CD4-positive, alpha-beta T cell treated with Interleukin-2 at 100 ng/mL for 4 hours (primary cell): ENCODE measurements at regions not wholly inside any gene's neighbourhood (a gene's known extent, or its start where the extent isn't known, plus 50 kb on each side); places are given as distances from the start of the nearest gene placed in this dataset.
"Not testable (repeated sequence)": the region's sequence is repeated elsewhere in the genome, so short reads cannot be mapped to it uniquely, and the experiment has no call there.

Experiments used
- DNase-seq: peaks from one replicate; pipeline ENCODE4 v3.0.0-alpha.2; 2020; ENCODE audit warnings: low spot score

DNA sequence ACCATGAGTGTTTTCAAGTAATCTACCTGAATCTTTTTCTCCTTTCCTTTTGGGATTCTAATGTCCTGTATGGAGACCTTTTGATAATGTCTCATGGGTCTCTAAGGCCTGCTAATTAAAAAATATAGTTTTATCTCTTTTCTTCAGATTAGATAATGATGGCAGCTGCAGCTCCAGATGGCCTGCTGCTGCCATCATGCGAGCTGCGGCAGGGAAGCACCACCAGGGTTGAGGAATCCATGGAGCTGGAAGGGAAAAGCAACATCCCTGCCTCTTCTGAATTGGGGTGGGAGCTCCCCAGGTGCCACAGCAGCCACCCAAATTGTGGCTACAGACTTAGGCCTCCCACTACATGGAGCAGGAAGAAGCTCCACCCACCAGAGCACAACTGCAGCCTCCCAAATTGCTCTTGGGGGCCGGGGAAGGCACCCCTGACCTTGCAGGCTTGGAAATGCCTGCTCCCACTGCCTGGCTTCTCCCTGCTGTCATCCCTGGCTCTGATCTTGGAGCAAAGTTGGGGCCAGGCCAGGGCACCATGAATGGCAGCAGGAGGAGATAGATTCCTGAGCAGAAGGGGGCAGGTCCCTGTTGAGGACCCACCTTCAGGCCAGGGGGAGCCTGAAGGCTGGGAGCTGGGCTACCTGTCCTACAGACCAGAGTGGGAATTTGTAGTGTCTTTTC is 189.6 kb upstream of the MAN1A1 start:
- no peak for DNase-seq

DNA sequence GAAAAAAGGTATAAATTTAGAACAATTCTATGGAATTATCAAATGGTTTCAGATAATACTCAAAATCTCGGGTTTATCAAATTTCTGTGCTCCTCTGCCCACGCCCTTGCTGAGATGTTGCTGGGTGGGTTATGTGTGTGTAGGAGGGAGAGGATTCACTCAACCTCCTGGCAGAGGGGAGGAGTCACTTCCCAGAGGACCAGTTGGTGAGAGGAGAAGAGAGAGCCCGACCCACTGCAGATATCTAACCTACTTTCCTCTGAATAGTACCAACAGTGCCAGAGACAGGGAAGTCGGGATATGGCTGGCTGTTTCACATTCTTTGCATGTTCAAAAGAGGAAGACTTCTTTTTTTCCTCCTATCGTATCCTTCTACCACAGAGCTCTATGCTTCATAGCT is 187.1 kb upstream of the MAN1A1 start:
- no peak for DNase-seq

DNA sequence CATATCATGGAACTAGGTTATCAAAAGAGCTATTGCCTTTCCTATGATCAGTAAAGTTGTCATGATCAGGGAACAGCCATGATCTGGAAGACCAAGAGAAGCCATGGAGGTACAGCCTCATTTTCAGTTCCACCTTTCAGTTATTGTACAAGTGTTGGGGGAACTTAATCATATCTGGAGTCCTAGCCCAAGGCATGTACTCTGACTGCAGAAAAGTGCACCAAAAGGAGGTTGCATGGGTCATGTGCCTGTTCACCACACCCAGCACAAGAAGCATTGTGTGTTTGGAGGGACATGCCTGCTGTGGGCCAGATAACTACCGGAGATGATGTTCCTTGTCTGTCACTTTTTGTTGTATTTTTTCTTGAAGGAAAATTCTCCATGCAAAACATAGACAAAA is 185.8 kb upstream of the MAN1A1 start:
- no peak for DNase-seq

DNA sequence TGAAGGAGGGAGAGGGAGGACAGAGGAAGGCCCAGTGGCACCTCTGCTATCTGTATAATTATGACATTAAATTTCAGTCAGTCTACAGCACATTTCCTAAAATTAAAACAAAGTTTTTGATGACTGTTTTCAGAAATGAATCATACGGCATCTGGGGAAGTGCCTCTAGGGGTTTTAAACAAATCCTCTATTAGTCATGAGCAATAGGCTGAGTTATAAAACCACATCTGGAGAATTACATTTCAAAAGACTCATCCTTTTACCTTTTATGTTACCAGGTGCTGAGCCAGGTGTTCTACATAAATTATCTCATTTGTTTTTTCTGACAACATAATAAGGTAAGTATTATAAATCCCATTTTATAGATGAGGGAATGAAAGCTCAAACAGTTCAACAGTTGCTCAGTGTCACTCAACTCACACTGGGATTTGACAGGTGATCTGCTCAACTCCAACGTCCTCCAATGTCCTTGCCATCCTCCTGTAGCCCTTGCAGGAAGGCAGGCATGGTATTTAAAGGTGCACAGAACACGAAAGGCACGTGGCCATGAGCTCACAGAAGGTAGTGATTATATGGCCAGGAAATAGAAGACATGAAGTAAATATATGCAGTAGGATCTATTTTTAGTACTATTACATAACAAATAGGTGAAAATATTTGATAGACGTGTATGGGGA is 184.2 kb upstream of the MAN1A1 start:
- peak; percentile 4 for DNase-seq

DNA sequence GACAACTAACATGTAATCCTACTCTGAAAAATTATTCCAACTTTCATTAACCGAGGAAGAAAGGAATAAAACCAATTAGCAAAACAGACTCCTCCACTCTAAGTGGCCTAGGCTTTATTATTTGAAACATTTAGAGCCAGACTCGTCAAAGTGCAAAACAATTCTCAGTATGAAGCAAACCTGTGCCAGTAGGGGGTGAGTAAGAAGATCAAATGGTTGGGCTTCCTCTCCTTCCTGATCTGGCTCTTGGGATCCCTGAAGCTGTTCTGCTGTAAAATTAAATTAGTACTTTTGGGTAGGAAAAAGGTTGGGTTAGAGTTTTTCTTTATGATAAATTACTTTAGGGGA is 177.6 kb upstream of the MAN1A1 start:
- no peak for DNase-seq

DNA sequence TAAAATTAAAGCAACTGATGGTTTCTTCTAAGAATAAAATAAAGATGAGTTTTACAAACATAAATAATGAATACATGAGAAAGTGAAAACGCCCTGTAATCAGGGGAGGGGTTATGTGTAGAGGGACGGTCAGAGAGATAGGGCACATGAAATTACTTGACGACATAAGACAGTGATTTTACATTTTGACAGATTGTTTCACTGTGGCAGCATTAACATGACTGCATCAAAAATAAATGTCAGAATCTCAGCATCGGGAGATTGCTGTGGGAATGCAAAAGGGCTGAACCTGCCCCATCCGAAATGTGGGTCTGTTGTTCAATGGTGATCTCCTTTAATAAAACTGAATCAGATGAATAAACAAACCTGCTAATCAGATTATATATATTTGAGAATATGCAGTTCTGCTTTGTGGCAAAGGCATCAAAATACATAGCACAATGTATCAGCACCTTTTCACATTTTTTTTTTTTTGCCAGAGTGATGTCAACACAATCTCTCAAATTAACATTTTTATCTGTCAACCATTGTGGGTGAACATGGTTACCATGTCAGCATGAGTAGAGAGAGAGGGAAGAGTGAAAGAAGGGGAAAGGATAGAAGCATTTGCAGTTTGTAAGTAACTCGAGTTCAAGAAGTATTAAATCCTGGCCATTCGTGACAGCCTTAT is 177.1 kb upstream of the MAN1A1 start:
- no peak for DNase-seq

DNA sequence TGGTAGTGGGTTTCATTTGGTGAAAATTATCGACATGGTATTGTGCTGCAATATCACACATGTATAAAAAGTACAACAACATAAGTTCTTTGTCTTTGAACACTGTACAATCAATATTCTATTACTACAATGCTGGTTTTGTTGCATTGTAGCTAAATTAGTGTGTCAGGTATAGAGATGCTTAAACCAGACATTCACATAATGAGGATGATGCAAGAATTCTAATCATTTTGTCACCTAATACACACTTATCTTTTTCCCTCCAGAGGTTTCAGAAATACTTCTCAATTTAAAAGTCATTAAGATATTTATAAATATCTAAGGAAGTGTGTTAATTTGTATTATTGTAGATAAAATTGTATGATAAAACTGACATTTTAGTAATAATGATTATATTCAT is 174.8 kb upstream of the MAN1A1 start:
- no peak for DNase-seq

DNA sequence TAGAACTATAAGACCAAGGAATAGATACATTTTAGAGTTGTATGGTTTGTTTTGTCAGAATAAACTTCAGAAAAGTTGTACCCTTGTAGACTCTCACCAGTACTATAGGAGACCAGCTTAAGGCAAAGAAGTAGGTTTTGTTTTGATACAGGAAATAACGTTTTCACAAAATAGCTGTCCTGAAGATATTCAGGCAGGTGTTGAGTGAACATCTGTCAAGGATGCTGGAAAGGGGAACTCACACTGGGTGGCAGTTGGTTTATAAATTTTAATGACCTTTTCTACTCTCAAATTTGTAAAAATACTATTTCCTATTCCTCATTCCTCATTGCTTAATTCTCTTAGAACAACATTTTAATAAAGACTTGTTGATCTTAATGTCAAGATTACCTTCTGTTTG is 174.0 kb upstream of the MAN1A1 start:
- DNase-seq = no peak

DNA sequence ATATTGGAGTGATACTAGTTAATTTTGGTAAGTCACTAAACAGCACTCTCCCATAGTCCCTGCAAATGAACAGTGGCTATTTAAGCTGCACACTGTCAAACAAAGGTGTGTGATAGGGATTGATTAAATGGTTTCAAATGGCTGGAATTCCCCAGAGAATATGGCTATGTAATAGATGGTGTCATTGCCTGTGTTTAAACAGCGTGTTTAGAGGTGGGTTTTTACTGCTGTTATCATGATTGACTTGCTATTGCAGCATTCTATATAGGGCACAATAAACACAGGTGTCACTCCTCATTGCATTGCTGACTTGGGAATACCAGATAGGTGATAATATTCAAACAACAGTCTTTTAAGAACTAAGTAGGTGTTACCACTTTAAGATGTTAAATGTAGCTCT is 171.7 kb upstream of the MAN1A1 start:
- DNase-seq = no peak

DNA sequence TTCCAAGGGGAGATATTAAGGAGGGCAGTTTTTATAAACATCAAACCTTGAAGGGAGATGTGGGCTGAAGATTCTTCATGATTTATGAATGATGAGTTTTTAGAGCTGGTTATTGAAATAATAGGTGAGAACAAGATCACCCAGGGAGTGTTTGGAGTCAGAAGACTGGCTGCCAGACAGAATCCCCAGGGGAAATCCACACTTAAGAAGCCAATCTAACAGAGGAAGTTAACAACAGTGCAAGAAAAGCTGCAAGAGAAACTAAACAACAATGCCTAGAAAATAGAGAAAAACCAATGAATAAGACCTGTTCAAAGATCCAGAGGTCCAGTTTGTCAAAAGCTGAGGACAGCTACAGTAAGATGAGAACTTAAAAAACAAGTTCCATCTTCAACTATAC is 167.9 kb upstream of the MAN1A1 start:
- DNase-seq = no peak

DNA sequence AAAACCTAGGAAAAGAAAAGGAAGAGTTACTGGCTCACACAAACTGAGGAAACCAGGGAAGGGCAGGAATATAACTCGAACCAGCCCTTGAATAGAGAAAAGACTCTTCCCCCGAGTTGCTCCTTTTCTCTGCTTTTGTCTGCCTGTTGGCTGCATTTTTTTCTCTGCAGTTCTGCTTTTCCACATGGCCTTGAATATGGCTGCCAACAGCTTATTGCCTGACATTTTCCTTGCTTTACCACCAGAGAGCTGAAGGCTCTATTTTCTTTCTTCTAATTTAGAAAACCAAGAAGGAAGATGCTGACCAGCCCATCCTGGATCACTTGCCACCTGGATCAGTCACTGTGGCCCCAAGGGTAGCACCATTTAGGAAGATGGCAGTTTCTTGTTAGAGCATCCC is 164.8 kb upstream of the MAN1A1 start:
- DNase-seq = no peak

DNA sequence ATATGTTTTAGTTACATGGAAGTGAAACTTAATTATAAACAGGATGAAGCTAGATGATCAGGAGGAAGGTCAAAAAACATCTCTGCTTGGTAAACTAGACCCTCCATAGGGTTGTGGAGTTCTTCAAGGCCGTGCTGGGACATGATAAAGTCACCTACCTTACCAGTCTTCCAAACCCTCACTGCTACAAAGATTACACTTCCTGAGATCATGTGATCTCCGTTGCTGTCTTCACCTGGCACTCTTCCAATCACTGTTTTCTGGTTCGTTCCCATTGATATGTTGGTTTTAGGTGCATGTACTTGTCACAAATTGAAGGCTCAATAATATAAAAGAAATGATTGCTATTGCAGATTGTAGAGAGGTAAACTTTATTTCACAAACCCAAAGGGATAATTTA is 161.5 kb upstream of the MAN1A1 start:
- no peak for DNase-seq

DNA sequence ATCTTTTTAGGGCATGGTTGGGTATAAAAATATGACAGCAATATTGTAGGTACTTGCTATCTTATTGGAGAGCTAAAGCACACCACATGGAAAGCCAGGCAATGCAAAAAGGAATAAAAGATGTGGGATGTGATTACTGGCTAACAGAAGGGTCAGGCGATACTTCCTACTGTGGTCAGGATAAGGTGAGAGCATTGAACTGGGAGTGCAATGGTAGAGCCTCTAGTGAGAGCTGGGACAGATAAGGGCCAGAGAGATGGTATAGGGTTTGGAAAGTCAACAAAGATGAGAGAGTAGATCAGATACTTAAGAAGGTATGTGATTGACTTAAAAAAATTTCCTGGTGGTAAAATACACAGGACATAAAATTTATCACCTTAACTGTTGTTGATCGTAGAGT is 160.7 kb upstream of the MAN1A1 start:
- DNase-seq = no peak

DNA sequence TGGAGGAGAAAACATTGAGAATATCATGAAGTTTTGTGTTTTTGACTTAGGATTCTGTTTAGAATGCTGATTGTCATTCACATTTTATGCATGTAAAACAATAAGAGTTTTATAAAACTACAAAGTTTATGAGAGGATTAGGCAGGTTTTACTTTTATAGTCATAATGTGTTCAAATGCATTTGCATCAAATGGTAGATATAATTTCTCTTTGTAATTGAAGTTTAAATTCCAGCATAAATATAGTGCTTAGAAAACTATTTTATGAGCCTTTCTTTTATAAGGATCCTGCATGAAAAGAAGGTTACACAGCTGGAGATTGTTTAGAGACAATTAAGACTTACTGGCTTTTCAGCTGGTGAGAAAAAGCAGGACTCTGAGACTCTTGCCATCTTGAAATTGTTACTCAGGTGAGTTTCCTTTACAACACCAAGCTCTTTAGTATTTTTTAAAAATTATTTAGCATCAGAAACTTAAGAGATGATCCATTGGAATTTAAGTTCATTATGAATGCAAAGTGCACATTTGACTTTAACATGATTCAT is 157.1 kb upstream of the MAN1A1 start:
- no peak for DNase-seq

DNA sequence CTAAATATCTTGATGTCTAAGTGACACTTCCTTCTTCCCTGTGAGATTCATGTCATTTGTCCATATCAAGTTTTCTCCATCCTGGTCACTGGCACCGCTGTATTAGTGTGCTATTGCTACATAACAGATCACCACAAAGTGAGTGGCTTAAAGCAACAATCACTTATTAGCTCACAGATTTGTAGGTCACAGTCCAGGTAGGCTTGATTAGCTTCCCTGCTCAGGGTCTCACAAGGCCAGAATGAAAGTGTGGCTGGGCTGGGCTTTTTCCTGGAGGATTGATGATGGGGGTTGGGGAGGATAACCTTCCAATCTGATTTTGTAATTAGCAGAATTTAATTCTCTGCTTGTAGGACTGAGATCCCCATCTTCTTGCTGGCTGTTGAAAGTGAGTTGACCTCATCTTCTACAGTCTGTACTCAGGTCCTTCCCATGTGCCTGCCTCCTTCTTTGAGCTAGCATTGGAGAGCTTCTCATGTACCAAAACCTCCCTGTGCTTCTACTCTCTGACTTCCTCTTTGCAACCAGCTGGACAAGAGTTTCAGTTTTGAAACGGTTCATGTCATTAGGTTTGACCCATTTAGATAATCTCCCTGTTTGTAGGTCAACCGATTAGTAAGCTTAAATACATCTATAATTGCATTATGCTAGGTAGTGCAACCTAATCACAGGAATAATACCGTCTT is 152.4 kb upstream of the MAN1A1 start:
- no peak for DNase-seq

DNA sequence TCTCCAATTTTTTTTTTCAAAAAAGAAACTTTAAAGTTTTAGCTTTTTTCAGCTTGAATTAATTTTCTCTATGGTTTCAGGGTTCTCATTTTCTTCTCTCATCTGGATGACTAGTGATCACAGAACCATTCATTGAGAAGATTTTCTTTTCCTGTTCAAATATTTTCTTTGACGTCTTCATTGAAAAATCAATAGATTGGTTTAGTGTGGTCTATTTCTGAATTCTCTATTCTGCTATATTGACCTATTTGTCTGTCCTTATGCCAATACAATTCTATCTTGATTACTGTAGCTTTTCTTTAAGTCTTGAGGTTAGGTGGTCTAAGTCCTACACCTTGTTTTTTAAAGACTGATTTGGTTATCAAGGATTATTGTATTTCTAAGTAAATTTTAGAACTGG is 150.2 kb upstream of the MAN1A1 start:
- DNase-seq = no peak

DNA sequence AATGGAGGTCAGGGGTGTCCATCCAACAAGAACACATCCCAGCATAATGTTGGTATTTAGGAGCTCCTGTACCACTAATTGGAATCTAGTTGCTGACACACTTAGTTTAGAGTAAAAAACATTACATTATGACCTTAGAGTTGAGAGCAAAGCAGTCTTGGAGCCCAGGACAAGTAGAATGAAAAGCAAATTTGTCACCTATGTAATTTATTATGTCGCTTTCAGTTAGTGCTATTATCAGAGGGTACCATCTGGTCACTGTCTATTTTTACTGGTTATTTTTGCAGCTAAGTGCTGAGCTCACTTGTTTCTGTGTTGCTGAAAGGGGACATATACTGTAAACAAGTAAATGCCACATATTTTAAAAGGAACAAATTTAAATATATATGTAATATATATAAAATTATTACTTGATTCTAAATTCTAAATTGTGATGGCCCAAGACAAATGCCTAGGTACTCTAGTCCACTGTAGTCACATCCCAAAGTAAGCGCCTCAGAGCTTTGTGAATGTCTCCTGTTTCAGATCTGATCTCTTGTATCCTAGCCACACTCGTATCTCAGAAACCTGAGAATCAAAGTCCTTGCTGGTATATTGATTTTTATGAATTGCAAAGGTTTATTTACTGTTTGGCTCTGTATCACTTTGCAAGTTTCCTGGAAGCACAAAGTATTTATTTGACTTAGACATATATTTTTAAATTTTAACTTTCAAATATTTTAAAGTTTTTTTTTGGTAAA is 148.6 kb upstream of the MAN1A1 start:
- DNase-seq = no peak

DNA sequence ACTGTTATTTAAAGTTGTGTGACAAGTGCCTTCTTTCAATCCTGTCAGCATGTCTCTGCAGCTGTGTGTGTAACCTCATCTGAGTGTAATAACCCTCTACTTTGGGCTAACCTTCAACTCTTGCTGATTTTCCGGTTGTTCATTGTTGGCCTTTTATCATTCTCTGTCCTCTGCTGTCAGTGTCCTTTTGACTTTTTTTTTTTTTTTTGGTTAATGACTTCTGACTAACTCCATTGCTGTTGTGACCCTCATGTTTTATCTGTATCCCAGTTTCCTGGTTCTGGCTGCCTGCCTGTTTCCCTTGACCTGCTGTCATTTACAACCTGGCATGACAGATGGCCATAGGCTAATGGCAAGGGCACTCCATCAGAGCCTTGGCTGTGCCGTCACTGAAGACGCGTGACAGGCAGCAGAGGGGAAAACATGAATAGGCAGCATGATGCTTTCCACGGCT is 145.7 kb upstream of the MAN1A1 start:
- DNase-seq = no peak

DNA sequence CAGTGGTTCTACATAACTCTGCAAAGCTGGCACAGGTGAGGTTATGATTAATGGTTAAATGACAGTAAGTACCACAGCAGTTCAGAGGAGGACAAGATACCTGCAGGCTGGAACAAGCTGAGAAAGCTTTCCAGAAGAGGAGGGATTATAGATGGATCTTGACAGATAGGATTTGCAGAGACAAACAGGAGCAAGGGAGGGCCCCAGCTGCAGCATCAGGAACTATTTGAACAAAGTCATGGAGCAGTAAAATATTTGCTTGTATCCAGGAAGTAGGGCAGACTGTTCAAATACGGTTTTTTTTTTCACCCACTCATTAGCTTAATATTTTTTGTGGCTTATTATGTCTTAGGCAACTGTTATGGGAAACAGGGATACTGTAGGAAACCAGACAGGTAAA is 144.4 kb upstream of the MAN1A1 start:
- no peak for DNase-seq

DNA sequence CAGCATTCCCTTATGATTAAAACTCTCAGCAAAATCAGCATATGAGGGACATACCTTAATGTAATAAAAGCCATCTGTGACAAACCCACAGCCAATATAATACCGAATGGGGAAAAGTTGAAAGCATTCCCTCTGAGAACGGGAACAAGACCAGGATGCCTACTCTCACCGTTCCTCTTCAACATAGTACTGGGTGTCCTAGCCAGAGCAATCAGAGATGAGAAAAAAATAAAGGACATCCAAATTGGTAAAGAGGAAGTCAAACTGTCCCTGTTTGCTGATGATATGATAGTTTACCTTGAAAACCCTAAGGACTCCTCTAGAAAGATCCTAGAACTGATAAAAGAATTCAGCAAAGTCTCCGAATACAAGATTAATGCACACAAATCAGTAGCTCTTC is 141.6 kb upstream of the MAN1A1 start:
- not testable (repeated sequence) for DNase-seq

DNA sequence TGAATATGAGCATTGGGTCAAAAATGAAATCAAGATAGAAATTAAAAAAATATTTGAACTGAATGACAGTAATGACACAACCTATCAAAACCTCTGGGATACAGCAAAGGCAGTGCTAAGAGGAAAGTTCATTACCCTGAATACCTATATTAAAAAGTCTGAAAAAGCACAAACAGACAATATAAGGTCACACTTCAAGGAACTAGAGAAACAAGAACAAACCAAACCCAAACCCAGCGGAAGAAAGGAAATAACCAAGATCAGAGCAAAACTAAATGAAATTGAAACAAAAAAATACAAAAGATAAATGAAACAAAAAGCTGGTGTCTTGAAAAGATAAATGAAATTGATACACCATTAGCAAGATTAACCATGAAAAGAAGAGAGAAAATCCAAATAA is 140.5 kb upstream of the MAN1A1 start:
- DNase-seq = not testable (repeated sequence)

DNA sequence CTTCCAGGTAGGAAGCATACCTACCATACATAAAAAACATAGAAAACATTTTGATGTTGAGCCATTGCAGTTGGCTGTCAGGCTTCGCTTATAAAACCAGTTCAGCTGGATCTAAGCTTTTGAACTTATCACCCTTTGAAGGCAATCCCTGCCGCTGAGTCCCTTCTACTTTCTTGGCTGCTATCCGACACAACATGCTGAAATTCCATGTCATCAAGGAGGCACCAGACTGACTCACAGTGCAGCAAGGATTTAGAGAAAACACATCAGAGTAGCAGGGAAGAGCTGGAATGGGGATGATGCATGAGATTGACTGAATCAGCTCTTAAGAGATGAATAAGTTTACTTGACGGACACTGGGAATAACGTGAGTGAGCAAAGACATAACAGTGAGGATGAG is 135.0 kb upstream of the MAN1A1 start:
- DNase-seq = no peak
